ENCODE measurements at regions not wholly inside any gene's neighbourhood (a gene's known extent, or its start where the extent isn't known, plus 50 kb on each side); places are given as distances from the start of the nearest gene placed in this dataset.

DNA sequence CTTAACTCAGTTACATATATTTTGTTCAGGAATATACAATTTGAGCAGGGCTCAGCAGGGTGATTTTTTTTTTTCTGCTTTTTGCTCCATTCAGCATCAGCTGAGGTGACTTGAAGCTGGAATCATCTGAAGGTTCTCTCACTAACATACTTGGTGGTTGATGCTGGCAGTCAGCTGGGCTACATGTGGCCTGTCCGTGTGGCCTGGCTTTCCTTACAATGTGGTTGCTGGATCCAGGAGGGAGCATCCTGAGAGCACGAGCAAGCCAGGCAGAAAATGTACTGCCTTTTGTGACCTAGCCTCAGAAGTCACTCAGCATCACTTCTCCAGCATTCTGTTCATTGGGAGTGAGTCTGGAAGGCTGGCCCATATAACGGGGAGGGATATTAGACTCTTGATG lies 151.6 kb upstream of the E2F8 start:
- Mint-ChIP-seq H3K27ac (no peak overlapping the region), H3K36me3 (ENCODE audit: low read depth) (no peaks in the 10 kb centered on the region), H3K9me3 (no peaks in the 10 kb centered on the region), H3K4me1 (peaks cover 8% of the 10 kb centered on the region), H3K27me3 (peaks cover 5% of the 10 kb centered on the region), H3K4me3 (no peak overlapping the region)
- ChIA-PET POLR2A (no interaction called here), CTCF (no interaction called here)
- no peak for DNase-seq

DNA sequence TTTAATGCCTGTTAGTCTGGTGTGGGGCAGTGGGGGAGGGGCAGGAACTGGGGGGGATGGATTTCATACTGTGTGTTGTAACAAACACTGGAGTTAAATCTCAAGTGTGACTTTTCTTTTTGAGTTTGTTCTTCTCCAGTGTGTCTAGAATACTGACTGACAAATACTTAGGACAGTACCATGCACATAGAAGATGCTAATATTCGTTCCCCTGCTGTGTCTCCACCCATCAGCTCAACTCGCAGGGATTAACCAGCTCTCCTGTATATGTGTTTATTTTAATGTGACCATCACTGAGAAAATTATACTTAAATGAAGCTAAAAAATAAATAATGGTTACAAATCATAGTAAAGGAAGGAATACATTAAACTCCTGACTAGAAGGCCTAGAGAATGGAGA lies 150.9 kb upstream of the E2F8 start:
- Mint-ChIP-seq H3K27ac (no peak overlapping the region), H3K27me3 (peaks cover 10% of the 10 kb centered on the region), H3K4me3 (no peak overlapping the region), H3K4me1 (peaks cover 8% of the 10 kb centered on the region), H3K9me3 (no peaks in the 10 kb centered on the region), H3K36me3 (ENCODE audit: low read depth) (no peaks in the 10 kb centered on the region)
- ChIA-PET CTCF (no interaction called here), POLR2A (no interaction called here)
- DNase-seq = no peak

DNA sequence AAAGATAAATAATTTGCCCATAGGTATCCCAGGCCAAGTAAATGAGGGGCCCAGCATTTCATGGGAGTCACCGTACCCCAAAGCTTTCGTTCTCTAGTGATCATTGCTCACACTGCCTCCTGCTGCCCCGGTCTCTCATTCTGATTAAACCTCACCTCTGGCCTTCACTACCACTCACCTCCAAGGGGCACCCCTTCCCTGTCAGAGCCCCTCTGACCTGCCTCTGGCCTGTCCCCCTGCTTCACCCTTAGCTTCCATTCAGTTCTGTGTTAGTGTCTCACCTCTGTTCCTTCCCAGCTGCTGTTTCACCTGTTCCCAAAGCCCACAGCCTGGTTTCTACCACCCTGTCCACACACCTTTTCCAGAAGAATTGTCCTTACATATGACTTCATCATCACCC lies 150.3 kb upstream of the E2F8 start:
- H3K27me3 Mint-ChIP-seq = peaks cover 10% of the 10 kb centered on the region
- ChIA-PET POLR2A (no interaction called here), CTCF (no interaction called here)
- H3K4me1 Mint-ChIP-seq = peaks cover 8% of the 10 kb centered on the region
- H3K27ac Mint-ChIP-seq = no peak overlapping the region
- no peaks in the 10 kb centered on the region for H3K36me3 Mint-ChIP-seq (ENCODE audit: low read depth)
- H3K4me3 Mint-ChIP-seq = no peak overlapping the region
- DNase-seq = no peak
- no peaks in the 10 kb centered on the region for H3K9me3 Mint-ChIP-seq

DNA sequence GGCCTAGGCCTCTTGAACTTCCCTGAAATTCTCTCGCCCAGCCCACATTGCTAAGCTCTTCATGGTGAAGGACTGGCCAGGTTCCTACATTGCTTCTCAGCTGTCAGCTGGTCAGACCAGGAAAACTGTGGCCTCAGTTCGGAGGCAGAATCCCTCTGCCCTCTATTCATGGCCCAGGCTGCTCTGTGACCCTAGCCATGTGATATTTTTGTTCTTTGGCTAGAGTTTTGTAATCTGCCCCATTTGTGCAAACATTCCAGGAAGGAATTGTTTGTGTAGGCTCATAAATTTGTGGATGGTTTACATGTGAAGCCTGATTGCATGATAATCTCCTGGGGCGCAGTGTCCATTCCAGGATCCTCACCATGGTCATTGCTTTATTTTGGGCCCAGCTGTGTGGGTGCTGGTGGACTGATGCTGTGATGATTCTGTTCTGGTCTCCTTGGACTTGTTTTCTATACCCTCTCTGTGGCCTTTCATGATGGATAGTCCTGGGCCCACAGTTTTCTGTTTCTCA lies 149.1 kb upstream of the E2F8 start:
- H3K4me3 Mint-ChIP-seq = no peak overlapping the region
- H3K27me3 Mint-ChIP-seq = peaks cover 10% of the 10 kb centered on the region
- POLR2A ChIA-PET = no interaction called here
- no peak overlapping the region for H3K27ac Mint-ChIP-seq
- peaks cover 7% of the 10 kb centered on the region for H3K4me1 Mint-ChIP-seq
- no peaks in the 10 kb centered on the region for H3K9me3 Mint-ChIP-seq
- no peaks in the 10 kb centered on the region for H3K36me3 Mint-ChIP-seq (ENCODE audit: low read depth)
- DNase-seq = no peak
- CTCF ChIA-PET = no interaction called here

DNA sequence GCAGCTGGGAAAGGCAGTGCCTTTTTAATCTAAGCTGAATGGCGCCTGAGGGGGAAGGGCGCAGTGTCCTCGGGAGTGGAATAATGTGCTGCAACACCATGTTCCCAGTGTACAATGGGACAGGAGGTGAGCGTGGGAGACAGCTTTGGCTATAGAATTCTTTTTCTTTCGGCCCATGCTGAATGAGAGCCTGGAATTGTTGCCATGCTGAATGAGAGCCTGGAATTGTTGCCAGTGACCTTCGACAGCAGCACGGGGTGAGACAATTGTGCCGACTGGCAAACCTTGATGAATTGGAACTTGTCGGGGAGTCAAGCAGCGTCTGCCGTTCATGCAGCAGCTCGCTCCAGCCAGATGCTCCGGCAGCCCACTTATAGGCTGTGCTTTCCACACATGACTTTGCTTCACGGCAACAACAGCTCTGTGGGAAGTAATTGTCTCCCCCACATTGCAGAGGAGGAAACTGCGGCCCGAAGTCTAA lies 141.4 kb upstream of the E2F8 start:
- no peak overlapping the region for H3K27ac Mint-ChIP-seq
- H3K27me3 Mint-ChIP-seq = peaks cover 10% of the 10 kb centered on the region
- ChIA-PET POLR2A (no interaction called here), CTCF (no interaction called here)
- no peaks in the 10 kb centered on the region for H3K4me1 Mint-ChIP-seq
- no peak overlapping the region for H3K4me3 Mint-ChIP-seq
- H3K9me3 Mint-ChIP-seq = no peaks in the 10 kb centered on the region
- H3K36me3 Mint-ChIP-seq (ENCODE audit: low read depth) = no peaks in the 10 kb centered on the region
- DNase-seq = no peak

DNA sequence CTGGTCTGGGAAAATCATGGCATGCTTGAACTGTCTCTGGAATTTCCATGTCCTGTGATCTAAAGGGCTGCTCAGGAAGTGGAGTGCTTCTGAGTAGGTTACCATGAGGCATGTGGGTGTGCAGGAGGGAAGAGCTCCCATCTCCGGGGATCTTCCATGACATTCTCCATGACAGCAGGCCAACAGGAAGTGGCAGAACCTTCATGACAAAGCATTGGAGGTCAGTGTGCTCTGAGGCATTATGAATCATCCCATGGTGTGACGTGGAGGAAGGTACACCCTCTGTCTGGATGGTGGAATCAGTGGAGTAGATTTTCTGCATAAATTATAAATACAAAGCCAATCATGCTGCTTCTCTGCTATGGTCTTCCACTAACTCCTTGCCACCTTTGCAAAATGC lies 139.6 kb upstream of the E2F8 start:
- Mint-ChIP-seq H3K9me3 (no peaks in the 10 kb centered on the region), H3K4me1 (no peaks in the 10 kb centered on the region), H3K27ac (no peak overlapping the region), H3K27me3 (peaks cover 9% of the 10 kb centered on the region), H3K36me3 (ENCODE audit: low read depth) (no peaks in the 10 kb centered on the region), H3K4me3 (no peak overlapping the region)
- CTCF ChIA-PET = no interaction called here
- POLR2A ChIA-PET = no interaction called here
- no peak for DNase-seq

DNA sequence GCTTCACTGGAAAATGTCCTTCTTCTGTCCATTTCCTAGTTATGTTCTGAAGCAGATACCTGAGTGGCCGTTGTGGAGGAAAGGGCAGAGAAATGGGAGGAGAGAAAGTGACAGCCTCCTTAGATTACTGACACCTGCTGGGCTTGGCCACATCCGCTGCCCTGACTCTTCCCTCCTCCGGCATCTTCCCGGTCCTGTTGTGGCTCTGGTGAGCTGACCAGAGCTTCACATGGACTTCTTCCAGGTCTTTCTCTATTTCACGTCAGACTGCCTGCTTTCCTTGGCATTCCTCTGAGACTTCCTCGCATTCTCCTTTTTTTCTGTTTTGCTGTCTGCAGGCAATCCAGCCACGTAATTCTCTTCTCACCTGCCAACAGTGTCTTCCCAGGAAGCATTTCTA lies 138.7 kb upstream of the E2F8 start:
- H3K27me3 Mint-ChIP-seq = peaks cover 14% of the 10 kb centered on the region
- H3K36me3 Mint-ChIP-seq (ENCODE audit: low read depth) = no peaks in the 10 kb centered on the region
- no peak overlapping the region for H3K27ac Mint-ChIP-seq
- H3K9me3 Mint-ChIP-seq = no peaks in the 10 kb centered on the region
- DNase-seq = no peak
- ChIA-PET POLR2A (no interaction called here), CTCF (no interaction called here)
- no peak overlapping the region for H3K4me3 Mint-ChIP-seq
- H3K4me1 Mint-ChIP-seq = no peaks in the 10 kb centered on the region

DNA sequence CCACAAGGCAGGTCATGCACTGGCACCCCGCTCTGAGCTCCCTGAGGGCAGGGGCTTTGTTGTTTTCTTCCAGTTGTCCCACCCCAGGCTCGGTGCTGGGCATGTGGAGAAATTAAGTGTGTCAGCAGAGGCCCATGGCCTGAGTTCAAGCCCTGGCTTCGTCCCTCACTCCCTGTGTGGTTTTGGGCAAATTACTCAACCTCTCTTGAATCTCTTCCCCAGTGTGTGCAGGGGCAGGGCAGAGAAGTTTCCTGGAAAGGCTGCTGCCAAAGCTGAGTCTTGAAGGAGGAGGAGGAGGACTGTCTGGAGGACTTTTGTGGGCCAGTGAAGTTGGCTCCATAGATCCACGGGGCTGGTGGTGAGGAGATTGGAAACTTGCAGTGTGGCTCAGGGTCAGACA lies 138.1 kb upstream of the E2F8 start:
- DNase-seq = no peak
- H3K4me1 Mint-ChIP-seq = no peaks in the 10 kb centered on the region
- H3K4me3 Mint-ChIP-seq = no peak overlapping the region
- no peak overlapping the region for H3K27ac Mint-ChIP-seq
- no peaks in the 10 kb centered on the region for H3K36me3 Mint-ChIP-seq (ENCODE audit: low read depth)
- CTCF ChIA-PET = no interaction called here
- POLR2A ChIA-PET = no interaction called here
- H3K27me3 Mint-ChIP-seq = peaks cover 16% of the 10 kb centered on the region
- no peaks in the 10 kb centered on the region for H3K9me3 Mint-ChIP-seq

DNA sequence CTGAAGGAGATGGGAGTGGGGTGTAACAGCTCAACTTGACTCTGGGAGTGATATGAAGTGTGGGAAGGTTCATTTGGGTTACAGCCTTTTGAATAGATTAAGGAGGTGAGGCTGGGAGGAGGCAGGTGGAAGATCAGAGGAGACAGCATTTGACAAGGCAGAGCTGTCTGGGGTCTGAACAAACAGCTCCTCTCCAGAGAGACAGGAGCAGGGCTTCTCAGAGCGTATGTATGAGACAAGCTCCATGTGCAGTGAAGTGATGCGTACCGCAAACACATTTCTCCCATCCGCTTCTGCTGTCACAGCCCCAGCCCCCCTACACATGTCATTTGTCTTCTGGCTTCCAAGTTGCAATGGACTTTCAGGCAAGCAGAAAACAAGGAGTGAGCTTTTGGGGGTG lies 137.1 kb upstream of the E2F8 start:
- no peak for DNase-seq
- no peaks in the 10 kb centered on the region for H3K9me3 Mint-ChIP-seq
- H3K27me3 Mint-ChIP-seq = peaks cover 20% of the 10 kb centered on the region
- H3K36me3 Mint-ChIP-seq (ENCODE audit: low read depth) = no peaks in the 10 kb centered on the region
- H3K4me1 Mint-ChIP-seq = no peaks in the 10 kb centered on the region
- ChIA-PET POLR2A (interaction anchor here (0.6 kb wide), 1 partner anchor 349 kb away, joined by 3 read pairs; no protein-coding TSS in a partner anchor), CTCF (no interaction called here)
- H3K4me3 Mint-ChIP-seq = no peak overlapping the region
- no peak overlapping the region for H3K27ac Mint-ChIP-seq

DNA sequence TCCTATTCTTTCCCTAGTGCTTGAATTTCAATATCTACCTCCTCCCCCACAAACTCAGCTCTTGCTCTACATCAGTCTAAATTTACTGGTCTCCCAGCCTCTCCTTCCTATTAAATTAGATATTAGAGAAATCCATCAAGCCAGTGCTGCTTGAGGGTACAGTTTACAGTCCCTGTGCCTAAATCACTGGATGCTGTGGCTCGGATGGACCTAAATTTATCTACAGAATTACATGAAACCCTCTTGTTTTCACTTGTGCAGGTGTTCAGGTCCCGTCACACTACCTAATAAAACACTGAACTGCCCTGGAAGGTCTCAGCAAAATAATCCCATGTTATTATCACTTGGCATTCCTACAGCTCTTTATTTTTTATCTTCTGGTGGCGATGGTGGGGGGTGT lies 134.7 kb upstream of the E2F8 start:
- no peak for DNase-seq
- CTCF ChIA-PET = no interaction called here
- H3K4me3 Mint-ChIP-seq = no peak overlapping the region
- no peaks in the 10 kb centered on the region for H3K9me3 Mint-ChIP-seq
- POLR2A ChIA-PET = no interaction called here
- H3K36me3 Mint-ChIP-seq (ENCODE audit: low read depth) = no peaks in the 10 kb centered on the region
- H3K27ac Mint-ChIP-seq = no peak overlapping the region
- H3K27me3 Mint-ChIP-seq = peaks cover 23% of the 10 kb centered on the region
- H3K4me1 Mint-ChIP-seq = no peaks in the 10 kb centered on the region

DNA sequence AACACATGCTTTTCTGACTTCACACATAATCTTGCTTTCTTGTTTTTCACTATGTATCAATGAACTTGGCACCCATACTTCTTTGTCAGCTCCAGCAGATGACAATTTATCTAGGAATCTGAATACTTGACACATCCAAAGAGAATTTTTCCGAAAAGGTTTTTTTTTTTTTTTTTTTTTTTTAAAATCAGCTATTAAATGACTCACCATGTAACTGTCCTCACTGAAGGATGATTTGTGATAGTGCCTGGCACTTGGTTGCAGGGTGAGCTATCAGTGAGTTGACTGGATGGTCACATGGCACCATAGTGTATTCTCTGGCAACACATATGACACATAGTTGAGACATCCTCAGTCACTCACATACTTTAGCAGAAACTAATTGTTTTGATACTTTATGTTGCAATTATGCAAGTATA lies 133.4 kb upstream of the E2F8 start:
- Mint-ChIP-seq H3K27me3 (peaks cover 26% of the 10 kb centered on the region), H3K4me3 (no peak overlapping the region), H3K4me1 (no peaks in the 10 kb centered on the region), H3K36me3 (ENCODE audit: low read depth) (no peaks in the 10 kb centered on the region), H3K27ac (no peak overlapping the region), H3K9me3 (no peaks in the 10 kb centered on the region)
- DNase-seq = no peak
- ChIA-PET POLR2A (no interaction called here), CTCF (interaction anchor here (0.6 kb wide), 1 partner anchor 1490 kb away, joined by 3 read pairs; no protein-coding TSS in a partner anchor)

DNA sequence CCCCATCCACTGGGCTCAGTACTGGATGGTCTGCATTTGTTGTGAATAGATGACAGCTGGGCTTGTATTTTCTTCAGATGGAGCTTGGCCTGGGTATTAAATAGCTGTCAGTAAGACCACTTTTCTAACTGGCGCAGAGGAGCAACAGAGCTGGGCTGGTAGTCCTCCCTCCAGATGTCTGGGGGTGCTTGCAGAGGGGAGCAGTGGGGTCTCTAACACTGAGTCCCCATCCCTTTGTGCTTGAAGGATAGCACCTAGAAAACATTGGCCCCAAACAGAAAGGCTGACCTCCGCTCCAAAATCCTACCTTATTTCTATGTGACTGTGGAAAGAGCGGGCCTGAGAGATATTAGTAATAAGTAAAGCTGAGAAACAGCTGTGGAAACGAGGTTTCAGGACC lies 131.6 kb upstream of the E2F8 start:
- CTCF ChIA-PET = no interaction called here
- Mint-ChIP-seq H3K4me3 (no peak overlapping the region), H3K4me1 (no peaks in the 10 kb centered on the region), H3K27me3 (peaks cover 34% of the 10 kb centered on the region), H3K36me3 (ENCODE audit: low read depth) (no peaks in the 10 kb centered on the region), H3K27ac (no peak overlapping the region), H3K9me3 (no peaks in the 10 kb centered on the region)
- POLR2A ChIA-PET = no interaction called here
- no peak for DNase-seq

DNA sequence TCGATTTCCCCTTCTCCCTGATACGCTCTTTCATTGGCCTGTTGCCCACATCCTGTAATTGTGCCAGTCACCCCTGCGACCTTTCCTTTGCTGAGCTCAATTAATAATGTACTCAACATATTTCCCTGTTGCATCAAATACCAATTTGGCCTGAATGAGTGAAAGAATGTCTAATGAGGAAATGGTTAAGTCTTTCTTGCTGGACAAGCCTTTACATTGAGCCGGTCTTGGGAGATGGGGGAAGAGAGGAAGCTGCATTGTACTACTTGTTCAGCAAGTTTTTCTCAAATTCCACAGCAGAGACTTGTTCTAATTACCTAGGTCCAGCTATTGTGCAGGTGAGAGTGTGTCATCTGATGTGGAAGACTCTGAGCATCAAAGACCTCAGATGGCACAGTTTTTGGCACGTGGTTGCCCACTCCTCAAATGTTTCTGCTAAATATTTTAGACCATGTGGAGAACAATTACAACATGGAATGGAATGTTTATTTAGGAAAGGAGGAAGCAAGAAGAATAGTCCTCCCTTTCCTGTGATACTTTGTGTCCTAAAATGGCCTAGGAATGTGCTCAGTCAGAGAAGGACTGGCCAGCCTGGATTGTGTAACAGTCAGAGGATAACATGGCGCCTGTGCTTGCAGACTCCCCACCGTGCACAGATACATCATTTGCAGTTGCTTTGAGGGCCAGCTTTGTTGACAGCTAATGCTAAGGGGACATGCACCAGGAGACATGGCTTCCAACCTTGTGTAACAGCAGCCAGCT lies 129.5 kb upstream of the E2F8 start:
- H3K36me3 Mint-ChIP-seq (ENCODE audit: low read depth) = no peaks in the 10 kb centered on the region
- H3K27ac Mint-ChIP-seq = no peak overlapping the region
- peaks cover 34% of the 10 kb centered on the region for H3K27me3 Mint-ChIP-seq
- DNase-seq = no peak
- H3K9me3 Mint-ChIP-seq = no peaks in the 10 kb centered on the region
- no peak overlapping the region for H3K4me3 Mint-ChIP-seq
- POLR2A ChIA-PET = no interaction called here
- no peaks in the 10 kb centered on the region for H3K4me1 Mint-ChIP-seq
- CTCF ChIA-PET = no interaction called here

DNA sequence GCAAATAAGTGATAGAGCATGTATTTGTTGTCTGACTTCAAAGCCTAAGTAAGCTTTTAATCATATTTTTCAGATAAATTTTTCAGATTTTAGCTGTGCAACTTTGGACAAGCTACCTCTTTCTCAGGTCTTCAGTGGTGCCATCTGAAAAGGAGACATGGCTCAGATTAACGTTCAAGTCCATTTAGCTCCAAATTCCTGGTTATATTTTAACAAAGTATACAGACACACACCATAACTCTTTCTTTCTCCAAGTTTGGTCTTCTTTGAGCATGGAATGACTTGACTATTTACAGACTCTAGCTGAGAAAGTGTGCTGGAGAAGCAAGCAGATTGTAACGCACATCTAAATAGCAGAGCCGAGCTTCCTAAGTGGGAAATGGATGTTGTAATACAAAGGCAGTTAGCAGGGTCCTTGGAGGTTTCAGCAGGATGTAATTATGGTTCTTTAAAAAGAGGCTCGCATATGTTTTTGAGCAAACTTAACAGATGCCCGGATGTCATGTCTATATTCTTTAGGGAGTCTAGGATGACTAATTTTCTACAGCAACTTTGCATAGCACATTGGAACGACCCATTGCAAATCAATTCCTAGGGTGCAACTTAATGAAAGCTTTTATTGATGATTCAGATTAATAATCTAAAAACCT lies 128.1 kb upstream of the E2F8 start:
- Mint-ChIP-seq H3K4me1 (no peaks in the 10 kb centered on the region), H3K4me3 (no peak overlapping the region), H3K27ac (no peak overlapping the region), H3K36me3 (ENCODE audit: low read depth) (no peaks in the 10 kb centered on the region), H3K9me3 (no peaks in the 10 kb centered on the region), H3K27me3 (peaks cover 30% of the 10 kb centered on the region)
- no peak for DNase-seq
- ChIA-PET CTCF (no interaction called here), POLR2A (no interaction called here)
